ENCODE measurements at regions not wholly inside any gene's neighbourhood (a gene's known extent, or its start where the extent isn't known, plus 50 kb on each side); places are given as distances from the start of the nearest gene placed in this dataset.
"Not testable (repeated sequence)": the region's sequence is repeated elsewhere in the genome, so short reads cannot be mapped to it uniquely, and the experiment has no call there.

DNA sequence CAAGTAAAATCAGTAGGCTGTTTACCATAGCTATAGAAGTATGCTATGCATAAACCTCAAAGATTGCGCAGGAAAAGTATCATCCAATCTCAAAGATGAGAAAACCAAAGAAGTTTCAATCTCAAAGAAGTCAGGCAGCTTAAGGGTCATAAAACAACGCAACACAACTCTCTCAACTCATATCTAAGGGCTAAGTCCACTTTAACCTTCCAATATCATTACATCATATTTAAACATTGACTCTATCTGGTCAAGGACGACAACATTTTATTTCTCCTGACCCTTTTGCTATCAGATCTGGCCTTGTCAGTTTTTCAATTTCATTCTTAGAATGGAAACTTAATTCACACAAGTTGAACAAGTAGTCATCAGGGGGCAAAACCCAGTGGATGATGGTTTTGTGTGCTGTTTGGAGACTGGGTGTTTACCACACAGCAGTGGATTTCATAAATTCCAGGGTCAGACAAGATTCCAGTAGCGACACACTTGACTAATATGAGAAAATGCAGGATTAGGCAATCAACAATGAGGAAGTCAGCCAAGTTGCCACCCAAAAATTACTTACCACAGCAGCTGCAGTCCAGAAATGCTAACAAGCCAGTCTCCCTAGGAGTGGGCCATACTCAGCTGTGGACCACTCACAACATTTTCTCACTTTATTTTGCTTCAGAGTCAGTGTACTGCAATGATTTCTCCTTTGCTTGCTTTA is 108.7 kb upstream of the NBPF26 start:
- H2AFZ ChIP-seq (replicated peaks; ENCODE audit: low read length, poor library complexity); H2BK120ac ChIP-seq (ENCODE audit: low read depth, low read length); H2BK5ac ChIP-seq (ENCODE audit: low read depth, low read length, poor library complexity, severe bottlenecking); H3K9ac ChIP-seq (ENCODE audit: low read depth, low read length); H3K18ac ChIP-seq (ENCODE audit: low read depth, low read length); POLR2A ChIA-PET (ENCODE audit: unreplicated experiment); H3K4me1 ChIP-seq (ENCODE audit: control insufficient read depth, insufficient read depth, low read length); H2BK20ac ChIP-seq (ENCODE audit: low read depth, low read length); intact Hi-C loops (cut with micrococcal nuclease); H3K4ac ChIP-seq (ENCODE audit: low read depth, low read length); H4K91ac ChIP-seq (ENCODE audit: insufficient read depth, low read depth, low read length); H4K20me1 ChIP-seq (ENCODE audit: insufficient read depth, low read length); CTCF ChIA-PET; H3K79me1 ChIP-seq (ENCODE audit: low read depth in 1 of 2, low read length in 2 of 2); BruUV-seq (replicated peaks); dilution Hi-C loops (cut with HindIII; ENCODE audit: low sequenced_read_pairs, unreplicated experiment); H3K27me3 ChIP-seq (ENCODE audit: control insufficient read depth, insufficient read depth, low read length); H3K9me1 ChIP-seq (ENCODE audit: insufficient read depth, low read length); in situ Hi-C loops (cut with MboI; ENCODE audit: low sequenced_read_pairs); H3K36me3 ChIP-seq (ENCODE audit: control insufficient read depth, insufficient read depth, low read length); H3K4me3 ChIP-seq (ENCODE audit: insufficient read depth, low read depth, low read length); H3K56ac ChIP-seq (ENCODE audit: extremely low read depth, insufficient read depth, low read length); H4K8ac ChIP-seq (ENCODE audit: low read depth in 2 of 2, low read length in 2 of 2); H2AK9ac ChIP-seq (replicated peaks; ENCODE audit: low read depth, low read length, poor library complexity); DNase-seq; H2AK5ac ChIP-seq (ENCODE audit: low read depth, low read length); H3K14ac ChIP-seq (replicated peaks; ENCODE audit: low read depth, low read length); H3K27ac ChIP-seq (ENCODE audit: insufficient read depth, low read length); H3K23ac ChIP-seq (ENCODE audit: low read depth, low read length); H3K9me3 ChIP-seq (ENCODE audit: control insufficient read depth, insufficient read depth, low read length); H3K4me2 ChIP-seq (ENCODE audit: low read depth, low read length); H4K5ac ChIP-seq (ENCODE audit: low read depth, low read length); H2BK15ac ChIP-seq (ENCODE audit: low read depth, low read length): not testable (repeated sequence)
- peak; percentile 98 for ATAC-seq (ENCODE audit: low read depth)
- no CpG with 5 or more reads among the region's 4 CpGs for WGBS, 2 experiments (ENCODE audit: extremely low coverage in 2 of 2, insufficient read length in 1 of 2)

DNA sequence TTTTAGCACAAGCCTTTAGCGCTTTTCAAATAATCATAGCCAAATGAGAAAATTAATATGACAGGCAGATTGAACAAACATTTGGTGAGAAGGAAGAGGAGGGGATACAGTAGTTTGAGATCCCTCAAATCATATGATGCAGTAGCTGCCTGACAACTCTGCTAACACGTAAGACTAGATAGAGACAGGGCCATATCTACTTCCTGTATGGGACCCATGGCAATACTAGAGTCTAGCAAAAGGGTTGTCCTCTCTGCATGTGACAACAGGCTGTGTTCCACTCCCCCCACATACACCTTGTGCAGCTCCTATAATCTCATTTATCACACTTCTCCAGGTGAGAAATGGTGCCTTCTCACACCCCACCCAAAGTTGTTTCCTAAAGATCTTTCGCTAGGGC is 106.3 kb upstream of the NBPF26 start:
- H3K9ac ChIP-seq (ENCODE audit: low read depth, low read length); H3K27ac ChIP-seq (ENCODE audit: insufficient read depth, low read length); H3K4ac ChIP-seq (ENCODE audit: low read depth, low read length); H2BK15ac ChIP-seq (ENCODE audit: low read depth, low read length); intact Hi-C loops (cut with micrococcal nuclease); H3K9me3 ChIP-seq (ENCODE audit: control insufficient read depth, insufficient read depth, low read length); in situ Hi-C loops (cut with MboI; ENCODE audit: low sequenced_read_pairs); H3K36me3 ChIP-seq (ENCODE audit: control insufficient read depth, insufficient read depth, low read length); H2BK20ac ChIP-seq (ENCODE audit: low read depth, low read length); H2BK120ac ChIP-seq (ENCODE audit: low read depth, low read length); H3K27me3 ChIP-seq (ENCODE audit: control insufficient read depth, insufficient read depth, low read length); dilution Hi-C loops (cut with HindIII; ENCODE audit: low sequenced_read_pairs, unreplicated experiment); H3K4me2 ChIP-seq (ENCODE audit: low read depth, low read length); H4K20me1 ChIP-seq (ENCODE audit: insufficient read depth, low read length); H4K8ac ChIP-seq (ENCODE audit: low read depth in 2 of 2, low read length in 2 of 2); H3K4me1 ChIP-seq (ENCODE audit: control insufficient read depth, insufficient read depth, low read length); POLR2A ChIA-PET (ENCODE audit: unreplicated experiment); H4K5ac ChIP-seq (ENCODE audit: low read depth, low read length); H3K56ac ChIP-seq (ENCODE audit: extremely low read depth, insufficient read depth, low read length); ATAC-seq (ENCODE audit: low read depth); H2AFZ ChIP-seq (replicated peaks; ENCODE audit: low read length, poor library complexity); H3K18ac ChIP-seq (ENCODE audit: low read depth, low read length); H2AK9ac ChIP-seq (replicated peaks; ENCODE audit: low read depth, low read length, poor library complexity); H2AK5ac ChIP-seq (ENCODE audit: low read depth, low read length); H2BK5ac ChIP-seq (ENCODE audit: low read depth, low read length, poor library complexity, severe bottlenecking); H3K23ac ChIP-seq (ENCODE audit: low read depth, low read length); CTCF ChIA-PET; H3K14ac ChIP-seq (replicated peaks; ENCODE audit: low read depth, low read length); BruUV-seq (replicated peaks); H4K91ac ChIP-seq (ENCODE audit: insufficient read depth, low read depth, low read length); H3K79me1 ChIP-seq (ENCODE audit: low read depth in 1 of 2, low read length in 2 of 2); DNase-seq; H3K4me3 ChIP-seq (ENCODE audit: insufficient read depth, low read depth, low read length); H3K9me1 ChIP-seq (ENCODE audit: insufficient read depth, low read length): not testable (repeated sequence)
- no CpG with 5 or more reads among the region's 3 CpGs for WGBS, 2 experiments (ENCODE audit: extremely low coverage in 2 of 2, insufficient read length in 1 of 2)

Data from IMR-90 (cell line).